H1 (cell line): ENCODE measurements at regions not wholly inside any gene's neighbourhood (a gene's known extent, or its start where the extent isn't known, plus 50 kb on each side); places are given as distances from the start of the nearest gene placed in this dataset.

ENCODE experiments used
- CTCF ChIA-PET: fragments of 300-600 bp; sonication (Branson Sonifier 250); formaldehyde crosslinking; loops from one replicate; lab custom pipeline; 2021; ENCODE audit not compliant: partially characterized antibody; lab: Charles Lee
- POLR2A ChIA-PET: fragments of 300-600 bp; sonication (Branson Sonifier 250); formaldehyde crosslinking; loops from one replicate; lab custom pipeline; 2021; ENCODE audit warnings: inconsistent platforms; ENCODE audit not compliant: partially characterized antibody; lab: Charles Lee
- DNase-seq, 2 experiments: peaks; one replicate each; pipeline versions ENCODE4 v3.0.0 to v3.0.0-alpha.2; 2010 to 2022; ENCODE audit warnings: low spot score in 2 of 2, low read depth in 1 of 2, mixed read lengths in 1 of 2
- FAIRE-seq: peaks from 2 replicates; lab custom pipeline; 2011; peaks lifted over from hg19 to GRCh38; lab: Jason Lieb, UNC
- H2AFZ ChIP-seq: 2 replicates; pipeline ENCODE4 v1.8.1; 2012; ENCODE audit warnings: low read length, inconsistent platforms
- H2AK5ac ChIP-seq: 2 replicates; pipeline ENCODE4 v1.6.1; 2013; ENCODE audit warnings: low read depth, low read length
- H2BK120ac ChIP-seq: replicated peaks from 2 replicates; pipeline ENCODE3; 2013; ENCODE audit warnings: low read depth, low read length, inconsistent platforms
- H2BK12ac ChIP-seq: 2 replicates; pipeline ENCODE4 v1.6.1; 2013; ENCODE audit warnings: low read depth, low read length
- H2BK15ac ChIP-seq: 2 replicates; pipeline ENCODE4 v1.6.1; 2013; ENCODE audit warnings: low read length
- H2BK20ac ChIP-seq: 2 replicates; pipeline ENCODE4 v1.6.1; 2013; ENCODE audit warnings: low read length
- H2BK5ac ChIP-seq: 2 replicates; pipeline ENCODE4 v1.6.1; 2013; ENCODE audit warnings: low read depth, low read length
- H3K14ac ChIP-seq: 2 replicates; pipeline ENCODE4 v1.6.1; 2013; ENCODE audit warnings: inconsistent platforms; ENCODE audit not compliant: insufficient read length
- H3K18ac ChIP-seq: 2 replicates; pipeline ENCODE4 v1.6.1; 2013; ENCODE audit warnings: low read length; ENCODE audit errors: extremely low read depth
- H3K23ac ChIP-seq: 2 replicates; pipeline ENCODE4 v1.6.1; 2013; ENCODE audit warnings: inconsistent platforms; ENCODE audit not compliant: insufficient read length
- H3K23me2 ChIP-seq: 2 replicates; pipeline ENCODE4 v1.6.1; 2013; ENCODE audit warnings: low read depth, low read length
- H3K27ac ChIP-seq: 2 replicates; pipeline ENCODE4 v1.6.1; 2011; ENCODE audit warnings: low read depth, low read length, inconsistent platforms
- H3K27me3 ChIP-seq, 4 experiments: replicated peaks in 1 of 4; 1 replicate in 1 of 4; 2 replicates in 3 of 4; pipeline versions ENCODE4 v1.6.1 to v1.8.1; 2011 to 2013; ENCODE audit warnings: low read length in 3 of 4, mild to moderate bottlenecking in 3 of 4, inconsistent platforms in 2 of 4, mixed read lengths in 2 of 4, moderate library complexity in 1 of 4; ENCODE audit not compliant: control insufficient read depth in 3 of 4, insufficient read depth in 3 of 4; ENCODE audit errors: extremely low read depth in 1 of 4
- H3K36me3 ChIP-seq, 4 experiments: 2 replicates each; pipeline versions ENCODE4 v1.6.1 to v1.8.1; 2011 to 2013; ENCODE audit warnings: mild to moderate bottlenecking in 4 of 4, low read length in 3 of 4, moderate library complexity in 2 of 4, control low read depth in 1 of 4, inconsistent platforms in 1 of 4; ENCODE audit not compliant: insufficient read depth in 4 of 4, control insufficient read depth in 2 of 4
- H3K4ac ChIP-seq: replicated peaks from 2 replicates; pipeline ENCODE3; 2013; ENCODE audit warnings: low read length, low read depth, mixed read lengths, inconsistent platforms; ENCODE audit not compliant: insufficient read length
- H3K4me1 ChIP-seq, 4 experiments: replicated peaks in 1 of 4; 1 replicate in 1 of 4; 2 replicates in 3 of 4; pipeline versions ENCODE4 v1.6.1 to v1.8.1; 2011 to 2013; ENCODE audit warnings: low read length in 3 of 4, inconsistent platforms in 2 of 4, mixed read lengths in 1 of 4; ENCODE audit not compliant: insufficient read depth in 4 of 4, control insufficient read depth in 3 of 4
- H3K4me2 ChIP-seq, 2 experiments: 2 replicates each; pipeline versions ENCODE4 v1.6.1 to v1.8.1; 2011 to 2013; ENCODE audit warnings: low read depth in 2 of 2, low read length in 2 of 2, control low read depth in 1 of 2, inconsistent platforms in 1 of 2, mild to moderate bottlenecking in 1 of 2; ENCODE audit not compliant: insufficient read depth in 1 of 2
- H3K4me3 ChIP-seq, 4 experiments: fragments of 200-600, 300-600 bp in 1 of 4; sonication (generic), shearing (Covaris generic), sonication (Bioruptor Twin) in 1 of 4; 2 replicates each; pipeline versions ENCODE4 v1.5.1 to v1.8.1; 2011 to 2016; ENCODE audit warnings: low read length in 4 of 4, low read depth in 3 of 4, control low read depth in 2 of 4, inconsistent platforms in 2 of 4, mild to moderate bottlenecking in 2 of 4, mixed read lengths in 1 of 4, moderate library complexity in 1 of 4; ENCODE audit not compliant: insufficient read depth in 2 of 4; ENCODE audit errors: extremely low read depth in 1 of 4
- H3K56ac ChIP-seq: replicated peaks from 2 replicates; pipeline ENCODE3; 2013; ENCODE audit warnings: low read depth, mild to moderate bottlenecking, mixed read lengths, low read length, inconsistent platforms; ENCODE audit not compliant: insufficient read length
- H3K79me1 ChIP-seq: 2 replicates; pipeline ENCODE4 v1.6.1; 2013; ENCODE audit warnings: low read depth, low read length, control low read depth
- H3K79me2 ChIP-seq, 2 experiments: 2 replicates each; pipeline versions ENCODE4 v1.6.1 to v1.8.1; 2012 to 2013; ENCODE audit warnings: low read length in 2 of 2, mild to moderate bottlenecking in 2 of 2, inconsistent platforms in 1 of 2; ENCODE audit not compliant: insufficient read depth in 2 of 2, control insufficient read depth in 1 of 2
- H3K9ac ChIP-seq, 4 experiments: replicated peaks in 1 of 4; 1 replicate in 1 of 4; 2 replicates in 3 of 4; pipeline versions ENCODE4 v1.6.1 to v1.8.1; 2011 to 2013; ENCODE audit warnings: low read depth in 3 of 4, low read length in 3 of 4, control low read depth in 2 of 4, mild to moderate bottlenecking in 2 of 4, moderate library complexity in 2 of 4, inconsistent platforms in 1 of 4; ENCODE audit errors: extremely low read depth in 1 of 4
- H3K9me3 ChIP-seq, 2 experiments: 2 replicates each; pipeline versions ENCODE4 v1.6.1 to v1.8.1; 2012 to 2013; ENCODE audit warnings: mild to moderate bottlenecking in 2 of 2, moderate library complexity in 2 of 2, control low read depth in 1 of 2, inconsistent platforms in 1 of 2, low read depth in 1 of 2, low read length in 1 of 2, mixed read lengths in 1 of 2; ENCODE audit not compliant: insufficient read depth in 2 of 2
- H4K20me1 ChIP-seq, 2 experiments: replicated peaks in 1 of 2; 2 replicates each; pipeline versions ENCODE3 to v1.8.1; 2011 to 2013; ENCODE audit warnings: inconsistent platforms in 2 of 2, low read length in 2 of 2, mild to moderate bottlenecking in 1 of 2; ENCODE audit not compliant: insufficient read depth in 2 of 2, control insufficient read depth in 1 of 2
- H4K5ac ChIP-seq: 2 replicates; pipeline ENCODE4 v1.6.1; 2013; ENCODE audit warnings: low read length, low read depth, mixed read lengths, inconsistent platforms; ENCODE audit not compliant: insufficient read length
- H4K8ac ChIP-seq: 2 replicates; pipeline ENCODE4 v1.8.0; 2013; ENCODE audit warnings: mild to moderate bottlenecking, moderate library complexity, low read length, inconsistent platforms; ENCODE audit not compliant: insufficient read depth; ENCODE audit errors: extremely low read depth
- H4K91ac ChIP-seq: replicated peaks from 2 replicates; pipeline ENCODE3; 2013; ENCODE audit warnings: low read length, mixed read lengths, inconsistent platforms; ENCODE audit not compliant: insufficient read length
- BACH1 ChIP-seq: IDR thresholded peaks from 2 replicates; pipeline ENCODE4 v1.6.1; 2012; ENCODE audit warnings: low read length, improper control_type of control experiment
- CBX8 ChIP-seq: fragments of 300-800, 300-1000 bp; sonication (generic); IDR thresholded peaks from 2 replicates; pipeline ENCODE4 v1.7.1; 2016; ENCODE audit warnings: low read depth, low read length, borderline replicate concordance
- EGR1 ChIP-seq: IDR thresholded peaks from 2 replicates; pipeline ENCODE4 v1.6.1; 2011; ENCODE audit warnings: low read depth, low read length, borderline replicate concordance
- JUND ChIP-seq: IDR thresholded peaks from 2 replicates; pipeline ENCODE4 v1.6.1; 2011; ENCODE audit warnings: mild to moderate bottlenecking, improper control_type of control experiment, low read length
- KDM1A ChIP-seq: fragments of 200-600, 300-600 bp; sonication (generic); IDR thresholded peaks from 2 replicates; pipeline ENCODE4 v1.7.1; 2016; ENCODE audit warnings: mild to moderate bottlenecking, low read length, borderline replicate concordance
- KDM5A ChIP-seq: fragments of 200-600 bp; IDR thresholded peaks from 2 replicates; pipeline ENCODE4 v1.7.1; 2012; ENCODE audit warnings: mild to moderate bottlenecking, low read length, inconsistent platforms, mixed read lengths
- NANOG ChIP-seq: IDR thresholded peaks from 2 replicates; pipeline ENCODE4 v1.6.1; 2011; ENCODE audit warnings: low read length, low read depth, mild to moderate bottlenecking, inconsistent platforms; ENCODE audit not compliant: insufficient read depth, poor library complexity, severe bottlenecking
- NRF1 ChIP-seq: IDR thresholded peaks from 2 replicates; pipeline ENCODE4 v1.6.1; 2011; ENCODE audit warnings: mild to moderate bottlenecking, low read depth, low read length, improper control_type of control experiment
- POLR2A ChIP-seq, 2 experiments: IDR thresholded peaks; 1 replicate in 1 of 2; 2 replicates in 1 of 2; pipeline ENCODE4 v1.6.1; 2011; ENCODE audit warnings: low read depth in 2 of 2, low read length in 2 of 2, mild to moderate bottlenecking in 2 of 2; ENCODE audit errors: control extremely low read depth in 1 of 2
- RXRA ChIP-seq: IDR thresholded peaks from 2 replicates; pipeline ENCODE4 v1.6.1; 2011; ENCODE audit warnings: low read depth, mild to moderate bottlenecking, low read length, moderate library complexity; ENCODE audit not compliant: insufficient read depth
- SRF ChIP-seq: IDR thresholded peaks from 2 replicates; pipeline ENCODE4 v1.6.1; 2011; ENCODE audit warnings: mild to moderate bottlenecking, low read depth, low read length, moderate library complexity
- YY1 ChIP-seq: IDR thresholded peaks from 2 replicates; pipeline ENCODE4 v1.6.1; 2011; ENCODE audit warnings: low read depth, mild to moderate bottlenecking, low read length
- ZNF274 ChIP-seq: IDR thresholded peaks from 2 replicates; pipeline ENCODE4 v1.7.0; 2012; ENCODE audit warnings: low read length, borderline replicate concordance; ENCODE audit errors: extremely low read depth
- WGBS, 2 experiments: shearing (Covaris generic) in 1 of 2; methylation state at CpG; one replicate each; pipeline versions ENCODE4 v1.1.6 to v1.1.7; 2013 to 2015; ENCODE audit warnings: low lambda C conversion rate in 2 of 2, mixed read lengths in 2 of 2, inconsistent platforms in 1 of 2, low coverage in 1 of 2, missing lambda C conversion rate in 1 of 2; ENCODE audit not compliant: insufficient replicate concordance in 2 of 2, insufficient coverage in 1 of 2, insufficient read length in 1 of 2; ENCODE audit errors: extremely low coverage in 1 of 2, missing lambda C conversion rate in 1 of 2; 5-methylcytosine and 5-hydroxymethylcytosine counted together

DNA sequence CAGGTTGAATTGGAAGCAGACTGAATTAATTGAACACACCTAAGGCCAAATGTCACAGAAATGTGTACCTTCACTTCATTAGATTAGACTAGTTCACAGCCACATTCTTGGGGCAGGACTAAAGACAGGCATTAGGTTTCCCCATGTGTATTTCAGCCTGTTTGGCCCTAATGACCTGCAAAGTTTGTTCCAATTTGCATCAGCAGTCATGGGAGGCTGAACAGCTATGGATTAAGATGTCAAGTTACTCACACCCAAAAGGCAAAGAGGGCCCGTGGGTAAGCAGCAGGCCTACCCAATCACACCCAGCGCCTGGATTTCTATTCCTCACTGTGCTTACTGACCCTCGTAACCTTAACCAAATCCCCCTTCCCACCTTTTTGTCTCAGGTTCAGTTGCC, 99.6 kb upstream of the RIOK3 start:
- Histone ChIP-seq H3K18ac (no peak overlapping the region), H2BK12ac (no peak overlapping the region), H2BK20ac (no peak overlapping the region), H3K27me3 (no peaks in the 10 kb centered on the region), H3K4ac (no peak overlapping the region), H2BK120ac (no peak overlapping the region), H4K8ac (no peak overlapping the region), H3K23ac (no peak overlapping the region), H2AK5ac (no peak overlapping the region), H3K9ac (no peak overlapping the region), H3K23me2 (no peaks in the 10 kb centered on the region; the same call in 1 of the 2 replicates), H3K79me2 (no peaks in the 10 kb centered on the region), H3K4me3 (no peak overlapping the region), H2AFZ (no peak overlapping the region), H3K9me3 (no peaks in the 10 kb centered on the region), H3K14ac (no peak overlapping the region), H4K20me1 (no peaks in the 10 kb centered on the region), H4K91ac (no peak overlapping the region), H3K36me3 (no peaks in the 10 kb centered on the region), H3K79me1 (no peaks in the 10 kb centered on the region), H3K4me1 (no peaks in the 10 kb centered on the region), H3K56ac (no peak overlapping the region), H3K4me2 (no peak overlapping the region), H2BK15ac (no peak overlapping the region), H2BK5ac (no peak overlapping the region), H3K27ac (no peak overlapping the region), H4K5ac (no peak overlapping the region)
- CTCF ChIA-PET = interaction anchor here (2.1 kb wide), 1 partner anchor 109 kb away, joined by 6 read pairs; no protein-coding TSS in a partner anchor
- DNase-seq (peak in 1 of 2 experiments; percentile 10), FAIRE-seq (no peak)
- POLR2A ChIA-PET = no interaction called here
- WGBS, 2 experiments = 58% methylated on average over 3 of the region's 3 CpGs; no CpG with 5 or more reads in 1 of the 2 experiments
- TF ChIP-seq NRF1 = no peak
- no peak for TF ChIP-seq KDM1A
- TF ChIP-seq KDM5A = no peak
- TF ChIP-seq JUND = no peak
- TF ChIP-seq BACH1 = no peak
- no peak for TF ChIP-seq SRF
- no peak for TF ChIP-seq EGR1
- TF ChIP-seq CBX8 = no peak
- TF ChIP-seq ZNF274 = no peak
- TF ChIP-seq RXRA = no peak
- TF ChIP-seq POLR2A (IDR thresholded peaks at IDR 0.05; ENCODE audit: control extremely low read depth in 1 of 2, low read depth in 2 of 2, low read length in 2 of 2) = no peak
- TF ChIP-seq NANOG = no peak
- no peak for TF ChIP-seq YY1
